GM18505 (cell line): ENCODE measurements at regions not wholly inside any gene's neighbourhood (a gene's known extent, or its start where the extent isn't known, plus 50 kb on each side); places are given as distances from the start of the nearest gene placed in this dataset.

Experiments
- ATAC-seq: cut with Tn5 transposase; IDR thresholded peaks from one replicate; pipeline ENCODE4 v1.9.1; 2021; ENCODE audit not compliant: unreplicated experiment
- POLR2A ChIP-seq: IDR thresholded peaks from 4 replicates; pipeline ENCODE4 v1.6.1; 2011; ENCODE audit warnings: borderline replicate concordance; ENCODE audit not compliant: insufficient read depth, insufficient read length; ENCODE audit errors: extremely low read depth

DNA sequence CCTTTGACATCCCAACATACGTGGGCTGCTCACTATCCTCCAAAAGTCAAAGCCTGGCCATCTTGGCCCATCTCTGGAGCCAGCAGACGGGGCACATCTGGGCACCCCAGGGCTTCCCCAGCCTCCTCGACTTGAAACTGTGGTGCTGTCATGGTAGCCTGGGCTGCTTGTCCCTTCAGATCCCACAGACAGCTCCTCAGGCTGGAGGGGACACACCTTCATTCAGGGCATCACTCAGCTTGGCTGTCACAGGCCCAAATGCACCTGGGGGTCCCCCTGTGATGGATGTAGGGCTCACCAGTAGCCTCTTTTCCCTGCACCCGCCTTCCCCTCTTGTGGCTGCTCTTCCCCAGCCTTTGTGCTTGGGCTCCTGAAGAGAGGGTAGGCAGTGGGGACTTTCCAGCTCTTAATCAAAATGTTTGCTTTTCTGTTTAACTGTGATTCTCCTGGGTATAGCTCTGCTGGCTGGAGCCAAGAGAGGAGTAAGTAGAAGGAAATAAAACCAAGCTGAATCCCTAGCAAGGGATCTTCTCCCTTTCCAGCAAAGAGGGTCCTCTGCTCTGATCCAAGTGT, 92.3 kb downstream of the GYPC start:
- ATAC-seq = no peak
- TF ChIP-seq POLR2A = no peak

DNA sequence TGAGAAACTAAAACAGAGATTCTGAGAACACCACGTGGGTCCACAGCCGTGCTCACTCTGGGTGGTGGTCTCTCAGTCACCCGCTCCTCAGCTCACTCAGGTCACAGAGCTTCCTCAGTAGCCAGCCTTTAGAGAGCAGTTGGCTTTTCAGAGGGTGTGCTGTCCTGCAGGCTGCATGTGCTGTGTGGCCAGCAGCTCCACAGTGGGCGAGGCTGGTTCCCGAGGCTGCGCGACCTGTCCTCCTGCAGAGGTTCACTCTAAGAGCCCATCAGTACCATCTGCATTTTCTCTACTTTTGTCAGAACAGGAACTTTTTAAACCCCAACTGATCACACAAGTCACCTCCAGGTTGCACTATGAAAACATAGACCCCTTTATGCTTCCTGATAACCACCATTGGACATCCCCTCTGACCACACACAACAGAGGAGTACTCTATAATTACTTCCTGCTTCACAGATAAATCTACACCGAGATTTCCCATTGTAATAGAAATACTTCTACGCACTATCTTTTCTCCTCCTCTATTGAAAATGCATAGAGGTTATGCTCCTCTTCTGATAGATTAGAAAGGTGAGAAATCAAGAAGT, 93.1 kb downstream of the GYPC start:
- ATAC-seq = peak; percentile 11
- no peak for TF ChIP-seq POLR2A

DNA sequence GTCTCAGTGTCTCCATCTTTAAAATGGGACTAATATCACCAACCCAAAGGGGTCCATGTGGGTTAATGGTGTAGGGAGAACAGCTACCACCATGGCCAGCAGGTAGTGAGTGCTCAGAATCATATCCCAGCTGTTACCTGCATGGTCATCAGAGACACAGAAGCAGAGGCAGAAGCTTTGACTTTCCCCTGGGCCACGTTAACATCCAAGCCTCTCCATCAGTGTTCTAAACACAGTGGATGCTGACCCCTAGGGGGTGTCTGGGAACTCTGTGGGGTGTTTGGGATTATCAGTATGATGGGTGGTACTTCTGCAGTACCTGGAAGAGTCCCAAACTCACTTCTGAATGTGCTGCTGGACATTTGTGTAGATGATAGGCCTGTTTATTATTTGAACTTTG, 93.6 kb downstream of the GYPC start:
- TF ChIP-seq POLR2A = no peak
- peak; percentile 43 for ATAC-seq

DNA sequence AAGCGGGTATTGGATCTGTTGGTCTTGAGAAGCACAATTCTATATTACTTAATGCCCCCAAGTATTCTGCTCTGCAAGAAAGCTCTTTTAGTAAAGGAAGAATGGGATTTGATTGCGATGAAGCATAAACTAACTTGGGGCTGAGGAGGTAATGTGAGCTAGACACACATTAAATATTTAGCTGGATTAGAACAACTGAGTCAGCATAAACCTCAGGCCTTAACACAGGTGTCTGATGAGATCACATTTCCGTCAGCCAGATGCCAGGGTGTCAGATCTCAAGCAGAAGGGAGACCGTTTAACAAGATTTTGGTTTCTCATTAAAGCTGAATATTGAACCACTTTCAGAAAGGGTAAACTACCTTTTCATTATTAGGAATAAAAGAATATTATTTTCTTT, 94.5 kb downstream of the GYPC start:
- TF ChIP-seq POLR2A = no peak
- ATAC-seq = no peak

DNA sequence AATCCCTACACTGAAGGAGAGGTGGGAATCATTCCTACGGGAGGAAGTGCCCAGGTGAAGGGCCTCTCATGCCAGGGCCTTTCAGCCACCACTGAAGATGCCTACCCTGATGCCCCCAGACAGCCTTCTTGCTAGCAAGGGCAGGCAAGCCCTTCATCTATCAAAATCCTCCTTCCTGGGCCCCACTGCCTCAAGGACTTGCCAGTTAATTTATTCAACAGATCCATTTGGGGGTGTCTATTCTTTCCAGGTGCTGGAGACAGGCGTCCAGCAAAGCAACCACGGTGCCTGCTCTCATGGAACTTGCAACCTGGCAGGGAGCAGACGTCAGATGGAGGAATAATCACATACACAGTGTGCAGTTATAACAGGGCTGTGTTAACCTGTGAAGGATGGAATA, 95.5 kb downstream of the GYPC start:
- no peak for ATAC-seq

DNA sequence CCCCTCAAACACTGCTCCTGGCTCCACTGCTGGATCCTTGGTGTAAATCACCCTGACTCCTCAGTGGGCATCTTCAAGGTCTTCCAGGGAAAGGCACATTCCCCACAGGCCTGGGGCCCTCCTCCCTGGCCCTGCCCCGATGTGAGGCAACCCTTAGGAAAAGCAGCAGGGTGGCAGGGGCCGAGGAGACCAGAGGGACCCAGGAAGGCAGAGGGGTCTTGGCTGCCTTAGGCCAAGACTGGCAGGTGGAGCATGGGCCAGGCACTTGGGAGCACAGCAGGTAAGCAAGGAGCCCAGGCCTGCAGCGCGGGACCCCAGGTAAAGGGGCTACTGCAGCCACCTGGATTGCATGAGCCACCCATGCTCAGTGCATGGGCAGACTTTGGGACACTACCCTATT, 96.9 kb downstream of the GYPC start:
- TF ChIP-seq POLR2A = no peak
- ATAC-seq = no peak

More for the DNA sequence above, 95.5 kb downstream of the GYPC start:
- TF ChIP-seq POLR2A = no peak

DNA sequence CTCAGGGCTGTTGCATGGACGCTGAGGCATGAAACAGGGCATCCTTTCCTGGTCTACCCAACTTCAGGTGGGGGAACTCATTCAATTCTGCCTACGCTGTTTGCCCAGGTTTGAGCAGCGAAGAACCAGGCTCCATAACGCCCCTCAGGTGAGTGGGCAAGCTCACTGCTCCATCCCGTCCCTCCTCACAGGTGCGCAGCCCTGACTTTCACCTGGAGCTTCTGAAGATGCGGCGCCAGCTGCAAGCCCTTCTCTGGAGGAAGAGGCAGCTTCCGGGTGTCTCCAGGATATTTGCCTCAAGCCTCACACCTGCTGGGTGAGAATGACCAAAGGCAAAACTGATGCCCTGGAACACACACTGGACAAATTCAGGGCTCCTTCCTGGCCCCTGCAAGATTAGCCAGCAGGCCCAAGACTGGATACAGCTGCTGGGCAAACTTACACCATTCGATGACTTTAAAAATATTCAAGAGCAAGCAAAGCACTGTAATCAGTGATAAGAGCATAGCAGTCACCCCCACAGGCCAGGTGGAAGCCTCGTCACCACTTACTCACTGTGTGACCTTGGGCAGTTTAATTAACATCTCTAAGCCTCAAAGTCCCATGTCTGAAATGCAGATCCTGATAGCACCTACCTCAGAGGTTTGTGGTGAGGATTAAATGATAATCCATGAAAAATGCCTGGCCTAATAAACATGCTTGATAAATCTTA, 97.7 kb downstream of the GYPC start:
- no peak for TF ChIP-seq POLR2A
- no peak for ATAC-seq

DNA sequence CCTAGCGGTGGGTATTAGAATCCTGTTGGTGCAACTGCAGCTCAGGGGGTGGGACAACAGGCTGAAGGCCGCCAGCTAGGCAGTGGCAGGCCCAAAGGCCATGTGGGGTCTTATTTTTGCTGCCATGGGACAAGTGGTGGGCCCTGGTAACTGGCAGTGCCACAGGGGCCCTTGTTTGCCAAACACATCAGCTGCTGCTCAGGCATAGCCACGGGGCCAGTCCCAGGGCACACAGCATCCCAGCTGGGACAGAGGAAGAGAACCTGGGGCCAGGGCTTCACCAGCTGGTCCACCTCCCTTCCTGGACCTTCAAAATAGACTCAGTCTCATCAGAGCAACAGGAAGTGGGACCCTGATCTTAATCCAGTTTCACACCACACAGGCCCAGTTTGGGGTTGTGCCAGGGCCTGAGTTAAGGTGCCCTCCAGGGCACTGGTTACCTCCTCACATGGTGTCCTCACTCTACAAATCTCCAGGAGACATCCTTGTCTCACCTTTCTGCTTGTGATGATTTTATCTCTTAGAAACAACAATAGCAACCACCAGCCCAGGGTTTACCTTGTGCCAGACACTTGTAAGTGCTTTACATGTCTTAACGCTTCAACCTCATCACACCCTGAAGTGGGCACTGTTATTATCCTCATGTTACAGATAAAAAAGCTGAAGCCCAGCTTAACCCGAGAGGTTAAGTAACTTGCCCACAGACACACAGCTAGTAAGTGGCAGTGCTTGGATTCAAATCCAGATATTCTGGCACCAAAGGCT, 98.5 kb downstream of the GYPC start:
- TF ChIP-seq POLR2A = no peak
- ATAC-seq = no peak

DNA sequence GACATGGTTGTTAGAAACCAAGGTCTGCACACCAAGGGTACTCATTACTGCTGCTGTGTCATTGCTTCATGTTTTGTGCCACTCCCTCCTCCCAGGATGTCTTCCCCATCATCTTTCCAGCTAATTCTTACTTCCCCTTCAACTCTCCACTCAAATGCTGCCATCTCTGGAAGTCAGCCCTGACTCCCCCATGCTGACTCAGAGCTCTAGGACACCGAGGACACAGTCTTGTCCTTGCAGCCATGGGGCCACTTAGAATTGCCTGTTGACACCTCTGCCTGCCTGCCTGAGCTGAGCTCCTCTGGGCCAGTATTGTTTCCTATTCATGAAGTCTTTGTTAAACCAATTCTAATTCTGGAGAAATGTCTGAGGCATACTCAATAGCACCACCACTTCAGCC, 100.2 kb downstream of the GYPC start:
- no peak for TF ChIP-seq POLR2A

DNA sequence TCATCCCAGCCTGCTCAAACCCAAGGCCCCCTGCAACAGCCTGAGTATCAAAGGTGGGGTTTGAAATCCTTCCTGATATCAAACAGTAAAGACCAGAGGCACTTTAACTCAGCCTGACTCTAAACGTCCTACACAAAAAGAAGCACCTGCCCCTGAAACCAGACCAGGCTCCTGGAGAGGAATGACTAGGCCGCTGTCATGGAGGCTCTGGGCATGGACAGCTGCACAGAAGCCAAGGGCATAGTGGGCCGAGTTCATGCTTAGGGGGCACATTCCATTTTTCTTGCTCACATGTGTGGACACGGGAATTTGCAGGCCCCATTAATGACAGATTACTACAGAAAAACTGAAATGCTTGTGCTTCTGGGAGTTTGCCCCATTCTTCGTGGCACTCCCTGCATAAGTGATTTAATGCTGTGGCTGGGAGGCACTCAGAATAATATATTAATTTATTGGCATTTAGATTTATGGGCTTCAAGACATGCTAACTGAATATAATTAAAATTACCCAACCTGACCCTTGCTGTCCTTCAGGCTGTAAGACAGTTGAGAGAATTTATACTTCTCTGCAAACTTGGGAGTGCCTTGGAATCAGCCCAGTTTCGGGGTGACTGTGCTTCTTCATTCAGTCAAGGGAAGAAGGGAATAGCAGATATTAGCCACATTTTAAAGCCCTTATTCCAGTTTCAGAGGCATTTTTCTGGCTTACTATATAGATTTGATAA, 105.5 kb downstream of the GYPC start:
- ATAC-seq = no peak
- no peak for TF ChIP-seq POLR2A

More for the DNA sequence above, 100.2 kb downstream of the GYPC start:
- ATAC-seq = no peak

DNA sequence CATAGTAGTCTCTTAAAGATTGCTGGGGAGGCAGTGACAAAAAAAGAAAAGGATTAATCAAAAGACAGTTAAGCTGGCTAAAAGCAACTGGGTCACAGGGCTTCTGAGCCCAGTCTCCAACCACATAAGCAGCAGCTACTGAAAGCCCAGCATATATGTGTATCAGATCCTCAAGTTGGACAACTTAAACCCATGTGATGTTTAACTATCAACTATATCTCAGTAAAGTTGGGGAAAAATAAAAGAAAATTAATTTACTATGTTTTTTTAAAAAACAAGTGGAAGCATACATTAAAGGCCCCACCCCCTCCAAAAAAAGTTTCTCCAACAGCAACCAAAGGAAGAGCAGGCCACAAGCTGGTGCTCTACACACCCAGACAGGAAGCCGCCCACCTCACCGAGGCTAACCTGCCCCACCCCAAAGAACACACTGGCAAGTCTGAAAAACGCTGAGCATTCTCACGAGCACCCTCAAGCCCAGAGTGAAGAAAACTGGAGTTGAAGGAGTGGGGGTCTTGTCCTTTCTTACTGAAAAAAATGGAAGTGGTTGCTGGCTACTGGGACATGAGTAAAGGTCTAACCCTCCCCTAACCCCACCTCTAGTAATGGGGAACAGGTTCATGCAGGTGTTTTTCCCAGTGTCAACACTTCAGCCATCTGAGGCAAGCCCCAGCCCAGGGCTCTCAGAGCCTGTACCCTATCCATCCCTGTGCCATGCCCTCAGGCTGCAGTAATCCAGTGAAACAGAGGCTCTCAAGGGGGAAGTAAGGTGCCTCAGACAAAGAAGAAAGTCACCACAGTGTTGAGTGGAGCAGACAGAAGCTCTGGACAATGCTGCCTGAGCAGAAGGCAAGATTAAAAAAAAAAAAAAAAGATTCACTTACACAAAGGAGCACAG, 106.3 kb downstream of the GYPC start:
- ATAC-seq = peak; percentile 62
- TF ChIP-seq POLR2A = no peak

DNA sequence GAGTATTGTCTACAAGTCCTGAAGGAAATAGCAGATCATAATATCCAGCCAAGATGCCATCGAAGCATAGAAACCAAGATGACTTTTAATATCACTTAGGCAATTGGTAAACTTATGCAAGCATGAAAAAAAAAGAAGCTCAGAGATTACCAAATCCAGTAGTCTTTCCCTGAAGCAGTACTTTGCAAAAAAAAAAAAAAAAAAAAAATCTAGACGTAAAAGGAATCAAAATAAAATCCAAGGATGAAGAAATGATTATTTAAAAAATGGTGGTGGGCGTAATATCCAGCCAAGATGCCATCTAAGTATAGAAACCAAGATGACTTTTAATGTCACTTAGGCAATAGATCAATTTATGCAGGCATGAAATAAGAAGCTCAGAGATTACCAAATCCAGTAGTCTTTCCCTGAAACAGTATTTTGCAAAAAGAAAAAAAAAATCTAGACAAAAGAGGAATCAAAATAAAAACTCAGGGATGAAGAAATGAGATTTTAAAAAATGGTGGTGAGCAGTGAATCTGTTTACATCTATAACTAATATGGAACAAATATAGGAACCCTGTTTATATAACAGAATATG, 108.8 kb downstream of the GYPC start:
- no peak for TF ChIP-seq POLR2A
- ATAC-seq = no peak
